Stimulated activated CD8-positive, alpha-beta memory T cell treated with anti-CD3 and anti-CD28 coated beads, Interleukin-4, amount 100 ng/mL, for 24 hours (primary cell): ENCODE measurements at regions not wholly inside any gene's neighbourhood (a gene's known extent, or its start where the extent isn't known, plus 50 kb on each side); places are given as distances from the start of the nearest gene placed in this dataset.

Experiments
- DNase-seq: peaks from one replicate; pipeline ENCODE4 v3.0.0-alpha.2; 2020; ENCODE audit warnings: low read depth

GRCh38 chr2:18253686-18254197, 306.7 kb downstream of the RDH14 start:
- DNase-seq = no peak

GRCh38 chr2:18251486-18251885, 309.0 kb downstream of the RDH14 start:
- DNase-seq = no peak

GRCh38 chr2:18247282-18248110, 313.0 kb downstream of the RDH14 start:
- DNase-seq = no peak

- DNase-seq = no peak
Measured at GRCh38 chr2:18245375-18245774, 315.1 kb downstream of the RDH14 start.

- no peak for DNase-seq
Measured at GRCh38 chr2:18244845-18245244, 315.6 kb downstream of the RDH14 start.

GRCh38 chr2:18243816-18244215, 316.6 kb downstream of the RDH14 start:
- DNase-seq = no peak

- no peak for DNase-seq
Measured at GRCh38 chr2:18242716-18243115, 317.7 kb downstream of the RDH14 start.

- DNase-seq = no peak
Measured at GRCh38 chr2:18238209-18238608, 322.2 kb downstream of the RDH14 start.

GRCh38 chr2:18237298-18237697, 323.2 kb downstream of the RDH14 start:
- no peak for DNase-seq

- DNase-seq = no peak
Measured at GRCh38 chr2:18232731-18233438, 327.6 kb downstream of the RDH14 start.

GRCh38 chr2:18230668-18231067, 329.8 kb downstream of the RDH14 start:
- no peak for DNase-seq

- DNase-seq = no peak
Measured at GRCh38 chr2:18219676-18220075, 340.8 kb downstream of the RDH14 start.

GRCh38 chr2:18218160-18218933, 339.9 kb downstream of the KCNS3 start:
- no peak for DNase-seq

GRCh38 chr2:18214936-18215335, 336.5 kb downstream of the KCNS3 start:
- no peak for DNase-seq

- no peak for DNase-seq
Measured at GRCh38 chr2:18213986-18214385, 335.5 kb downstream of the KCNS3 start.

GRCh38 chr2:18209934-18210639, 331.6 kb downstream of the KCNS3 start:
- DNase-seq = no peak

- no peak for DNase-seq
Measured at GRCh38 chr2:18208956-18209355, 330.5 kb downstream of the KCNS3 start.

- DNase-seq = no peak
Measured at GRCh38 chr2:18200771-18201170, 322.3 kb downstream of the KCNS3 start.

GRCh38 chr2:18198677-18199076, 320.2 kb downstream of the KCNS3 start:
- DNase-seq = no peak

GRCh38 chr2:18194161-18194560, 315.7 kb downstream of the KCNS3 start:
- DNase-seq = no peak

- no peak for DNase-seq
Measured at GRCh38 chr2:18186816-18187613, 308.5 kb downstream of the KCNS3 start.
